Testis (tissue), 2 donors: ENCODE measurements at regions not wholly inside any gene's neighbourhood (a gene's known extent, or its start where the extent isn't known, plus 50 kb on each side); places are given as distances from the start of the nearest gene placed in this dataset.

Experiments
- DNase-seq: peaks from one replicate; pipeline ENCODE4 v3.0.0-alpha.2; 2019
- H3K27ac ChIP-seq, 2 donors: fragments of 200-600 bp; sonication (generic); one replicate each; pipeline ENCODE4 v1.5.1; 2019
- H3K27me3 ChIP-seq: fragments of 200-600 bp; sonication (generic); one replicate; pipeline ENCODE4 v1.5.1; 2019
- H3K36me3 ChIP-seq: fragments of 200-600 bp; sonication (generic); one replicate; pipeline ENCODE4 v1.5.1; 2017; ENCODE audit warnings: low read depth; ENCODE audit errors: missing control alignments
- H3K4me1 ChIP-seq: fragments of 200-600 bp; sonication (generic); one replicate; pipeline ENCODE4 v1.5.1; 2019
- H3K4me3 ChIP-seq, 2 donors: fragments of 200-600 bp; sonication (generic); one replicate each; pipeline ENCODE4 v1.5.1; 2017 to 2019
- H3K9me3 ChIP-seq: fragments of 200-600 bp; sonication (generic); one replicate; pipeline ENCODE4 v1.5.1; 2017
- CTCF ChIP-seq, 3 experiments: fragments of 450-650 bp in 2 of 3; fragments of 200-600 bp in 1 of 3; sonication (generic) in 1 of 3; IDR thresholded peaks; one replicate each; pipeline ENCODE4 v1.5.1; 2016 to 2019; ENCODE audit warnings: antibody characterized with exemption in 3 of 3, mild to moderate bottlenecking in 2 of 3, moderate library complexity in 1 of 3
- POLR2A ChIP-seq: fragments of 450-650 bp; IDR thresholded peaks from one replicate; pipeline ENCODE4 v1.6.1; 2017; ENCODE audit warnings: antibody characterized with exemption, mild to moderate bottlenecking, moderate library complexity
- WGBS, 2 donors: methylation state at CpG; one replicate each; pipeline ENCODE4 v1.1.5; 2018; 5-methylcytosine and 5-hydroxymethylcytosine counted together
- intact Hi-C: fragments of 100-400 bp; cut with DNase I; formaldehyde crosslinking; loops from one replicate; pipeline ENCODE4 v1.15.1; 2023; ENCODE audit warnings: low total_unique reads

GRCh38 chr1:238060061-238060460 is 169.3 kb upstream of the ZP4 start:
- Histone ChIP-seq H3K9me3 (no peaks in the 10 kb centered on the region), H3K27ac (no peak overlapping the region), H3K36me3 (no peaks in the 10 kb centered on the region), H3K4me1 (peaks cover 3% of the 10 kb centered on the region), H3K27me3 (no peaks in the 10 kb centered on the region), H3K4me3 (no peak overlapping the region)
- intact Hi-C loops: no loop called here
- 26 to 33% methylated on average over 2 of the region's 2 CpGs for WGBS, 2 donors
- TF ChIP-seq POLR2A (no peak), CTCF (IDR thresholded peaks at IDR 0.05) (no peak)
- no peak for DNase-seq

DNA sequence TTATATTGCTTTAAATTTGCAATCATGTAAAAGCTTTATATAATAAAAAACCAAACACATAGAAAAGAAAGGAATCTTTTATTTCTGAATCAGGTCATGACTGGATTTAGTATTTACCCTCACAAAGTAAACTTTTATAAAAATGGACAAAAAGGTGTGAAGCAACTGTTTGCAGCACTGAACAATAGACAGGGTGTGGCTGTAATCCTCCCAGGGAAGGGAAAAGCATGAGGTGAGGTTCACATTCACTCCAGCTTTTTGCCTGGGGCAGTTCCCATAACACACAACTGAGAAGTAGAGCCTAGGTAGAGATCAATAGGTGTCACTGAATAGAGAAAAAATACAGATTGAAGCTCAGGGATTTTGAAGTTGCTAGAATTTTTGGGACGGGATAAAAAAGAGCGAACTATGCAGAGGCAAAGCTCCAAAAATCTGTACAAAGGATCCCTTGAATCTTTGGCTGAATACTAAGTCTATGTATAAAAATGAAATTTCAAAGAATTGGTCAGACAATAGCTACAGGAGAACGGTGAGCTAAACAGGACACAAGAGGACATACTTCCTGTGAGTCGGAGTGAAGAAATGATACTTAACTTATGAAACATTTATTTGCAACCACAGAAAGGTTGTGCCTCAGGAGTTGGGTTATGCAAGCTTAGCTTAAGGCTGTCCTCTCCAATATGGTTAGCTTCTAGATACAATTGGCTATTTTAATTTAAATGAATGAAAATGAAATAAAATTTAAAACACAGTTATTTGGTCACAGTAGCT is 162.0 kb upstream of the ZP4 start:
- no peaks in the 10 kb centered on the region for H3K27me3 ChIP-seq
- H3K4me1 ChIP-seq: no peaks in the 10 kb centered on the region
- whole genome bisulfite sequencing, 2 donors: 89 to 93% methylated on average over 4 of the region's 4 CpGs
- H3K27ac ChIP-seq: no peak overlapping the region
- no peak overlapping the region for H3K4me3 ChIP-seq
- intact Hi-C loops: no loop called here
- DNase-seq: no peak
- TF ChIP-seq POLR2A (no peak), CTCF (IDR thresholded peaks at IDR 0.05) (no peak)
- no peaks in the 10 kb centered on the region for H3K36me3 ChIP-seq
- no peaks in the 10 kb centered on the region for H3K9me3 ChIP-seq

GRCh38 chr1:238029126-238029525 is 138.4 kb upstream of the ZP4 start:
- whole genome bisulfite sequencing, 2 donors: 91 to 100% methylated on average over 1 of the region's 1 CpG
- no peaks in the 10 kb centered on the region for H3K27me3 ChIP-seq
- no peak overlapping the region for H3K27ac ChIP-seq
- intact Hi-C loops: no loop called here
- DNase-seq: no peak
- no peaks in the 10 kb centered on the region for H3K4me1 ChIP-seq
- no peaks in the 10 kb centered on the region for H3K36me3 ChIP-seq
- no peaks in the 10 kb centered on the region for H3K9me3 ChIP-seq
- no peak for TF ChIP-seq CTCF (IDR thresholded peaks at IDR 0.05)
- TF ChIP-seq POLR2A: no peak
- no peak overlapping the region for H3K4me3 ChIP-seq

DNA sequence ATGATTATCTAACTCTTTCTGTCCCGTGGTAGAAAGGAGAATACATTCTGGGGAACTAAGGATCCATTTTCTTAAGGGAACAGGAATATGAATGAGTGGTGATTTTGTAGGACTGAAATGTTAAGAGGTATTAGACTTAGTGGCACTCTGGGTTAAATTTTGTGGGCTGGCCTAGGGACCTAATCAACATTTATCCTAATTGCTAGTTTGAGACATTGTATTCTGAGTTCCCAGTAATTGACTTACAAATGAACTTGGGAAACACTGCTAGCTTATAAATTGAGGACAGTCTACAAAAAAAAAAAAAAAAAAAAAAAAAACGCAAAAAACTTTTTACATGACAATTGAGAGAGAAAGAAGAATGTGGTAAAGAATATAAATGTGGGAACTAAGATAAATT is 136.6 kb upstream of the ZP4 start:
- no peak overlapping the region for H3K4me3 ChIP-seq
- H3K9me3 ChIP-seq: no peaks in the 10 kb centered on the region
- H3K27ac ChIP-seq: no peak overlapping the region
- DNase-seq: no peak
- H3K4me1 ChIP-seq: no peaks in the 10 kb centered on the region
- H3K27me3 ChIP-seq: no peaks in the 10 kb centered on the region
- 39 to 57% methylated on average over 2 of the region's 2 CpGs for WGBS, 2 donors
- TF ChIP-seq POLR2A (no peak), CTCF (IDR thresholded peaks at IDR 0.05) (no peak)
- H3K36me3 ChIP-seq: no peaks in the 10 kb centered on the region
- intact Hi-C loops: no loop called here

DNA sequence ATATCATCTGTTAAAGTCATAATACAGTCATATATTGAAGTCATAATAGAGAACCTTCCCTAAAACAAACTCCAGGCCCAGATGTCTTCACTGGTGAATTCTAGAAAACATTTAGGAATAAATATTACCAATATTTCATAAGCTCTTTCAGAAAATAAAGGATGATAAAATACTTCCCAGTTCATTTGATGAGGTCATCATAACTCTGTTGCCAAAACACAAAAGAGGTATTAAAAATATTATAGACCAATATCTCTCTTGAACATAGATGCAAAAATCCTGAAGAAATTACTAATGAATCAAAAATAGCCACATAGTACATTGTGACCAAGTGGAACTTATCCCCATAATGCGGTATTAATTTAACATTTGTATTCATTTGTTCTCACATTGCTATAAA is 132.4 kb upstream of the ZP4 start:
- DNase-seq: no peak
- 92 to 98% methylated on average over 1 of the region's 1 CpG for WGBS, 2 donors
- no peaks in the 10 kb centered on the region for H3K27me3 ChIP-seq
- H3K36me3 ChIP-seq: no peaks in the 10 kb centered on the region
- TF ChIP-seq CTCF (IDR thresholded peaks at IDR 0.05): no peak
- no peak for TF ChIP-seq POLR2A
- H3K4me3 ChIP-seq: no peak overlapping the region
- H3K9me3 ChIP-seq: no peaks in the 10 kb centered on the region
- no peak overlapping the region for H3K27ac ChIP-seq
- intact Hi-C loops: no loop called here
- no peaks in the 10 kb centered on the region for H3K4me1 ChIP-seq
